ENCODE measurements at regions not wholly inside any gene's neighbourhood (a gene's known extent, or its start where the extent isn't known, plus 50 kb on each side); places are given as distances from the start of the nearest gene placed in this dataset.

GRCh38 chr3:126259411-126260391 is 79.3 kb upstream of the ALDH1L1 start:
- Histone ChIP-seq H4K8ac (ENCODE audit: extremely low read depth, insufficient read depth, low read length) (no peak overlapping the region), H2BK120ac (replicated peaks; ENCODE audit: low read depth, low read length) (no peak overlapping the region), H3K4ac (replicated peaks; ENCODE audit: insufficient read length, low read depth, low read length) (no peak overlapping the region), H2BK20ac (ENCODE audit: low read length) (peak overlapping the region; percentile 19; the same call in 1 of the 2 replicates), H3K18ac (ENCODE audit: extremely low read depth, low read length) (no peak overlapping the region), H3K56ac (replicated peaks; ENCODE audit: insufficient read length, low read depth, low read length) (no peak overlapping the region), H3K79me1 (ENCODE audit: low read depth, low read length) (no peaks in the 10 kb centered on the region), H4K5ac (ENCODE audit: insufficient read length, low read depth, low read length) (no peak overlapping the region), H3K4me1 (replicated peaks in 1 of 4; ENCODE audit: control insufficient read depth in 3 of 4, insufficient read depth in 4 of 4, low read length in 3 of 4) (peaks cover 0 to 8% (median 0%) of the 10 kb centered on the region in 4 experiments; a peak in 4 of 7 replicates), H4K91ac (replicated peaks; ENCODE audit: insufficient read length, low read length) (peak overlapping the region; percentile 13), H3K23ac (ENCODE audit: insufficient read length) (no peak overlapping the region), H2AFZ (ENCODE audit: low read length) (no peak overlapping the region), H3K4me2 (ENCODE audit: insufficient read depth in 1 of 2, low read depth in 2 of 2, low read length in 2 of 2) (no peak overlapping the region; a peak in 1 of 4 replicates), H3K9me3 (ENCODE audit: insufficient read depth in 2 of 2, low read depth in 1 of 2, low read length in 1 of 2) (peaks cover 0 to 4% of the 10 kb centered on the region in 2 experiments; a peak in 1 of 4 replicates), H2BK15ac (ENCODE audit: low read length) (peak overlapping the region; percentile 97; the same call in 1 of the 2 replicates), H3K9ac (replicated peaks in 1 of 4; ENCODE audit: extremely low read depth in 1 of 4, low read depth in 3 of 4, low read length in 3 of 4) (no peak overlapping the region), H3K79me2 (ENCODE audit: control insufficient read depth in 1 of 2, insufficient read depth in 2 of 2, low read length in 2 of 2) (no peaks in the 10 kb centered on the region), H2BK5ac (ENCODE audit: low read depth, low read length) (peak overlapping the region; percentile 71; the same call in 1 of the 2 replicates), H2BK12ac (ENCODE audit: low read depth, low read length) (peak overlapping the region; percentile 18; the same call in 1 of the 2 replicates), H3K4me3 (ENCODE audit: extremely low read depth in 1 of 4, insufficient read depth in 2 of 4, low read depth in 3 of 4, low read length in 4 of 4) (no peak overlapping the region), H3K27ac (ENCODE audit: low read depth, low read length) (no peak overlapping the region), H3K36me3 (ENCODE audit: control insufficient read depth in 2 of 4, insufficient read depth in 4 of 4, low read length in 3 of 4) (no peaks in the 10 kb centered on the region), H3K23me2 (ENCODE audit: low read depth, low read length) (peaks cover 2% of the 10 kb centered on the region; the same call in 1 of the 2 replicates), H3K27me3 (replicated peaks in 1 of 4; ENCODE audit: control insufficient read depth in 3 of 4, extremely low read depth in 1 of 4, insufficient read depth in 3 of 4, low read length in 3 of 4) (no peaks in the 10 kb centered on the region; a peak in 1 of 7 replicates), H4K20me1 (replicated peaks in 1 of 2; ENCODE audit: control insufficient read depth in 1 of 2, insufficient read depth in 2 of 2, low read length in 2 of 2) (no peaks in the 10 kb centered on the region), H2AK5ac (ENCODE audit: low read depth, low read length) (peak overlapping the region; percentile 97), H3K14ac (ENCODE audit: insufficient read length) (no peak overlapping the region)
- DNase-seq (ENCODE audit: low read depth in 1 of 2, low spot score in 2 of 2): peak in 1 of 2 experiments; percentile 76
- no peak for FAIRE-seq
- ChIA-PET POLR2A (ENCODE audit: partially characterized antibody) (interaction anchor here (0.7 to 1.3 kb wide), 2 partner anchors 28 to 48 kb away, joined by 3 read pairs; no protein-coding TSS in a partner anchor), CTCF (ENCODE audit: partially characterized antibody) (interaction anchor here (0.6 to 1.6 kb wide), 13 partner anchors 91 to 216 kb away, joined by 3 to 7 read pairs (median 3); partner anchors contain the start of gene ZXDC)
- WGBS, 2 experiments (ENCODE audit: extremely low coverage in 1 of 2, insufficient coverage in 1 of 2, insufficient read length in 1 of 2, insufficient replicate concordance in 2 of 2, low coverage in 1 of 2, low lambda C conversion rate in 2 of 2, missing lambda C conversion rate in 1 of 2): 68 to 91% methylated on average over 1 to 21 of the region's 23 CpGs
- TF ChIP-seq, protein P1, sequence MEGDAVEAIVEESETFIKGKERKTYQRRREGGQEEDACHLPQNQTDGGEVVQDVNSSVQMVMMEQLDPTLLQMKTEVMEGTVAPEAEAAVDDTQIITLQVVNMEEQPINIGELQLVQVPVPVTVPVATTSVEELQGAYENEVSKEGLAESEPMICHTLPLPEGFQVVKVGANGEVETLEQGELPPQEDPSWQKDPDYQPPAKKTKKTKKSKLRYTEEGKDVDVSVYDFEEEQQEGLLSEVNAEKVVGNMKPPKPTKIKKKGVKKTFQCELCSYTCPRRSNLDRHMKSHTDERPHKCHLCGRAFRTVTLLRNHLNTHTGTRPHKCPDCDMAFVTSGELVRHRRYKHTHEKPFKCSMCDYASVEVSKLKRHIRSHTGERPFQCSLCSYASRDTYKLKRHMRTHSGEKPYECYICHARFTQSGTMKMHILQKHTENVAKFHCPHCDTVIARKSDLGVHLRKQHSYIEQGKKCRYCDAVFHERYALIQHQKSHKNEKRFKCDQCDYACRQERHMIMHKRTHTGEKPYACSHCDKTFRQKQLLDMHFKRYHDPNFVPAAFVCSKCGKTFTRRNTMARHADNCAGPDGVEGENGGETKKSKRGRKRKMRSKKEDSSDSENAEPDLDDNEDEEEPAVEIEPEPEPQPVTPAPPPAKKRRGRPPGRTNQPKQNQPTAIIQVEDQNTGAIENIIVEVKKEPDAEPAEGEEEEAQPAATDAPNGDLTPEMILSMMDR (IDR thresholded peaks at IDR 0.05; ENCODE audit: control extremely low read depth in 1 of 3, insufficient read depth in 1 of 3, low read depth in 1 of 3, low read length in 3 of 3): peak in 2 of 3 experiments; percentile 54 to 86; a peak in 3 of 4 replicates
- TF ChIP-seq ZNF274 (IDR thresholded peaks at IDR 0.05; ENCODE audit: borderline replicate concordance, extremely low read depth, low read length) (no peak), CHD1 (IDR thresholded peaks at IDR 0.05; ENCODE audit: low read depth, low read length) (no peak), BACH1 (IDR thresholded peaks at IDR 0.05; ENCODE audit: low read length) (no peak), SP4 (IDR thresholded peaks at IDR 0.05; ENCODE audit: low read length) (no peak), CTBP2 (IDR thresholded peaks at IDR 0.05; ENCODE audit: borderline replicate concordance, insufficient read depth, insufficient read length, low read length) (no peak), TCF12 (IDR thresholded peaks at IDR 0.05; ENCODE audit: low read depth, low read length) (no peak), MAFK (IDR thresholded peaks at IDR 0.05; ENCODE audit: low read depth, low read length) (no peak), SIRT6 (IDR thresholded peaks at IDR 0.05; ENCODE audit: low read length) (no peak)
